ENCODE measurements at regions not wholly inside any gene's neighbourhood (a gene's known extent, or its start where the extent isn't known, plus 50 kb on each side); places are given as distances from the start of the nearest gene placed in this dataset.

DNA sequence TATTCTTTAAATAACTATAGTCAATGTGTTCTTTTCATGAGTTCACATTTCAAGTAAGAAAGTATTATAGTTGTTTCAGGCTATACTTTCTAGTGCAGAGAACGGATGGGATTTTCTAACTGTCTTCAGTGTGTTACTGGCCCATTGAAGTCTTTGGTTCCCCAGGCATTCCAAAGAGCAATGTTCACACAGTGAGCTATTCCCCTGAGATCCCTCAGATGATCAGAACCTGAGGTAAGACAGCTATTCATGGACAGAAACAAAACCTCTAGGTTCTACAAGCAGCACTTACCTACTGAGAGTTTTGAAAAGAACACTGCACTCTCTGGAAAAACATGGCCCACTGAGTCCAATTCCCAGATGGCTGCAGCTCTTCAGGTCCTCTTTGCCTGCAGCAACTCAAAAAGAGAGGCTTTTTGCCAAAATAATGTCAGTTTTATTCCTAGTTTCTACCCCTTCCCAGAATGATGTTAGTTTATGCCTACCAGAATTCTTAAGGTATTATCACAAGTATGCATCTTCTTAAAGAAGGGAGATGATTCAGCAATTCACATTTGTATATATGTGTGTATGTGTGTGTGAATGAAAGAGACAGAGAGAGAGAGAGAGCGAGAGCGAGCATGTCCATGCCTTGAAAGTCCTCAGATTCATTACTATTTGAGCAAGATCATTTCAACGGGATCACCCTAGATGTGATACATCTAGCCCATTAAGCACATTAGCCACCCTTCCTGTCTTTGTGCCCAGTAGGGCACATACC is 146.1 kb downstream of the PDHA2 start:
- DNase-seq (ENCODE audit: low read depth in 4 of 4, low spot score in 3 of 4): no peak

DNA sequence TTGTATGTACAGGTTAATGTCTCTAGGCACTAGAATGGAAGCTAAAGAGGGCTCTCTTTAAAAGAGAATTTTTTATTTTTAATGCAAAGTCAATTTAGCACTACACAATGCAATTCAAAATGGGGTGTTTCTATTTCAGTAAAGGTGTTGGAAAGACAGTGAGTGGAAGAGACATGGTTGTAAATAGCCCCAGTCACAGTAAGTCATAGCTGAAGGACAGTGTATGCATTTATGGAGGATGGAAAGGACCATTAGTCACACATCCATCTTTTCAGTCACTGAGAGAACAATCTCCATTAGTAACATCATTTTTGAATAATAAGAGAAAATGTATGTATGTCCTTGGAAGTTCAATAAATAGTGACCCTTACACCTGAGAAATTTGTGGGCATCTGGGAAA is 148.0 kb downstream of the PDHA2 start:
- no peak for DNase-seq (ENCODE audit: low read depth in 4 of 4, low spot score in 3 of 4)

DNA sequence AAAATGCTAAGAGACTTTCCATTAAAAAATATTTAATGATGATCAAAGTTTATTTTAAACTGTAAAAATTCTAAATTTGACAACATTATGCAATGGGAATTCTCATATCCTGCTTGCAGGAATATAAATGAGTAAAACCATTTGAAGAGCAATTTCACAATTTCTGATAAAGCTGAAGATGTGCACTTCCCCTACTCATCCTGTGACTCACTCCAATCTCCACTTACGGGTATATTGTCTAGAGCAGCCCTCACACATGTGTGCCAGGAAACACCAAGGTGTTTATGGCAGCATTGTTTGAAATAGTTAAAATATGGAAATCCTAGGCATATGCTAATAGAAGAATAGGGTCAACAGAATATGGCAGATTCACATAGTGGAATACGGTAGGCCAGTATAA is 158.4 kb downstream of the PDHA2 start:
- DNase-seq (ENCODE audit: low read depth in 4 of 4, low spot score in 3 of 4): no peak

DNA sequence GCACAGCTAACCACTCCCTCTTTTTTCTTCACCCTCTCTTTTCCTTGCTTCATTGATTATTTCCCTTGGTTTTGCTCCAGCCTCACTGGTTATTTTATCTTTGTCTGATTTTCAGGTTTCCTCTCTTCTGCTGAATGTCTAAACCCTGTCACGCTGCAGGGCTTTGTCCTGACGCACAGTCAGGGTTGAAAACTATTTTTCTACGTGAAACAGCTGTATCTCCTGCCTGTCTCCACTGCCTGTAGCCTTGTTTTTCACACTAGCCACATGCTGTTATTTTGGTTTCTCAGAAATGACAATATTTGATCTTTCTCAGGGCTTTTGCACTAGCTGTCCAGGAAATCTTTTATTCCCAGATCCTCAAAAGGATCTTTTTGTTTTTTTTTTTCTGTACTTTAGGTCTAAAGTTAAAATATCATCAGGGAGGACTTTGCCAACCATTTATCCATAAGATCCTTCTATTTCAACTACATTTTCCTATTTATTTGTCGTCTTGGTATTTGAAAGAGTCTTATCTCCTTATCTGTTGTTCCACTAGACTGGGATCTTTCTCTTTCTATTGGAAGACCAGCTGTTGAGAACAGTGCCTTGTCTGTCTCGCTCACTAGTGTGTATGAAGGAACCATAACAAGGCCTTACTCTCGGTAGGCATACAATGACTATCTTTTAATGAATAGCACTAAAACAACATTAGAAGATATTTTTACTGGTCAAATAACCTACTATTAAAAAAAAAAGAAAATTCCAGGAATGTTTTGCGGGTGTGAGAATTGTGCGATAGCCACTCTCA is 164.3 kb downstream of the PDHA2 start:
- DNase-seq (ENCODE audit: low read depth in 4 of 4, low spot score in 3 of 4): no peak

DNA sequence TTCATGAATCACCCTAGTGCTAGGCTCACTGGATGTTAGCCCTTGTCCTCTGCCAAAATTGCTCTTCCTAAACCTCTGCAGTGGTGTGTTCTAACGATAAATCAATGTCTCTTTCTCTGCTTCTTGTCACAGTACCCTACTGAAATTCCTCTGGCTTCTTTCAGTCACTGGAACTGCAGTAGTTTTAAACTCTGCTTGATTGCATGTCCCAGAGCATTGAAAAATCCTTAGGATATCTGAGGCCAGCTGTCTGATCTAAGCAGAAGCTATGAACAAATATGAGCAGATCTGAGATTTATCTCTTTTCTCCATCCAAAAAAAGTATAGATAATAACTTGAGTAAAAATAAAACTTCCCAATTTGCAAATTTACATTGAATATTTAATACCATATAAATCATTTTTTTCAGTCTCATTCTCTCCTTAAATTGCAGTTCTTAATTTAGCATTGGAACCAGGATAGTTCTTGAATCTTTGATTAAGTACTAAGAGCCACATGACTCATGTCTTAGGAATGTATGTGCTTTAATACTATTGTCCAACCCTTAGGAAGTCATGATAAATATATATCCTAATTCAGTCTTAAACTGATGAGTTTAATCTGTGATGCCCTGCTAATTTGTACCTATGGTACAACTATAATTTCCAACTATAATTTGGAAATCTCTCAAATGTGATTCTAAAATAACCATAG is 169.7 kb downstream of the PDHA2 start:
- no peak for DNase-seq (ENCODE audit: low read depth in 4 of 4, low spot score in 3 of 4)

DNA sequence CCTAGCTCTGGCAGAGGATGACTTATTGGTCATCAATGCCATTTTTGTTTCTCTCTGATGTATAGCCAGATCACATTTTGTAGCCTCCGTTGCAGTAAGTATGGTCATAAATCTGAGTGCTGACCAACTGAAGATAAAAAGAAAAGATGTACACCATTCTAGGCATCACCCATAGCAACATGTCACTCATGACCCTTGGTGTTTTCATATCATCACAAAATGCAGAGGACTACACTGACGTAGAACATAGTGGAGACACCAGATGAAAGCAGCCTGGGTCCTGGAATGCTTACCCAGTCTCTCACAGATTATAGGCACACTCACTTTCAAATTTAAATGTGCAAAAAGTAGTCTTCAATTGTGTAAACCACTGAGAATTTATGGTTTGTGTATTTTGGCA is 172.8 kb downstream of the PDHA2 start:
- DNase-seq (ENCODE audit: low read depth in 4 of 4, low spot score in 3 of 4): no peak

DNA sequence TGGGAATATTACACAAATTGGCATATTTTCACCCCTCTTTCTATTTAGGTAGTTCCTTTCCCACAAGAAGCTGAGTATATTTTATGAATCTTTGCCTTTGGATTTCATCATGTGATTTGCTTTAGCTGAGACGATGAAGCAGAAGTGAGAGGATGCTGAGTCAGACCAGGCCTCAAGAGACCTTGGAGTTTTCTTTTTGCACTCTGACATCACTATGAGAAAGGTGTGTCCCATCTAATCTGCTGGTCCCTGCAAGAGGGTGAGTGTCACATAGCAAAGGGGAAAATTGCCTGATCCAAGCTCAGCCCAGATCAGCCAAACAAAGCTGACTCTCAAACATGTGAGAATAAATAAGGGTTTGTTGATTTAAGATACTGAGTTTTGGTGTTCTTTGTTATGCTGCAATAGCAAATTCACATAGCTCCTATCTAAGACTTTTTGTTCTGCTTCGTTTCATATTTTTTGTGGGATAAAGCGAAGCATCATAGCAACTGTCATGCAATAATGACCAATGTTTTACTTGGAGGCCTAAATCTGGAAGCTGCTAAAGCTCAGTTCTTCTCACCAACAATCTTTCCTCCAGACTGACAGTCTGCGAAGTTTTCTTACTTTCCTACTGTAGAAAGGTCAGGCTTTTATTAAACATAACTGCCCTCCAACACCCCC is 176.9 kb downstream of the PDHA2 start:
- DNase-seq (ENCODE audit: low read depth in 4 of 4, low spot score in 3 of 4): no peak

DNA sequence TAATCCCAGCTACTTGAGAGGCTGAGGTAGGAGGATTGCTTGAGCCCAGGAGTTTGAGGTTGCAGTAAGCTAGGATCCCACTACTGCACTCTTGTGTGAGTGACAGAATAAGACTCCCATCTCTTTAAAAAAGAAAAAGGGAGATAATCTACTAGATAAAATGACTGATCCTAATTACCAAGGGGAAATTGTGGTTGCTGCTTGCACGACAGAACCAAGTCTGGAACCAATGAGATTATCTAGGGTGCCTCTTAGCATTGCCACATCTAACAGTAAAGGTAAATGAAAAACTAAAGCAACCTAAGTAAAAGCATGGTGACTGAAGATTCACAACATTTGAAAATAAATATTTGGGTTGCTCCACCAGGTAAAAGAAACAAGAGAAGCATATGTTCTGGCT is 185.1 kb downstream of the PDHA2 start:
- DNase-seq (ENCODE audit: low read depth in 4 of 4, low spot score in 3 of 4): no peak

DNA sequence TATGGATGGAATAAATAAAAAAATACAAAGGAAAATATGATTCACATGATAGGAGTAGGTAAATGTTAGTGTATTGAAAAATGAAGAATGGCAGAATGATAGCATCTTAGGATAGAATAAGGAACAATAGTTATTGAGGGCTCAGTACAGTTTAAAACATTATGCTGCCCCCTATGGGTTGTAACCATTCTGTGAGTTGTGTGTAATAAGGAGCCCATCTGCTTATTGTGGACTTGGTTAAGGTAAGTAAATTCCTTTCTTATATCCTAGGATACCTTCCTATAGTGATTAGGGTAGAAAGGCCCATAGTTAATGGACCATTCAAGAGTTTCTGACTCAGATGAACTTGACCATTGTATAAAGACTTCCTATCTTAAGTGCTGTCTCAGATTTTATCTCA is 195.8 kb downstream of the PDHA2 start:
- DNase-seq (ENCODE audit: low read depth in 4 of 4, low spot score in 3 of 4): no peak

DNA sequence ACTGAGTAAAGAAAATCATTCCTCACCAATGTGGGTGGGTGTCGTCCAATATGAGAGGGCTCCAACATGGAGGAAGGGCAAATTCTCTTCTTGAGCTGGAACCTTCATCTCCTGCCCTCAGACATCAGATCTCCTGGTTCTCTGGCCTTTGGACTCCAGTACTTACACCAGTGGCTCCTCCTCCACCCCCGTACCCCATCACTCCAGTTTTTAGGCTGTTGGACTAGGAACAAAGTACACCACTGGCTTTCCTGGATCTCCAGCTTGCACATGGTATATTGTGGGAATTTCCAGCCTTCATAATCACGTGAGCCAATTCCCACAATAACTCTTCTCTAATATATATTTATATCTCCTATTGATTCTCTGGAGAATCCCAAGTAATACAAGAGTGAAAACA is 196.9 kb downstream of the PDHA2 start:
- no peak for DNase-seq (ENCODE audit: low read depth in 4 of 4, low spot score in 3 of 4)

DNA sequence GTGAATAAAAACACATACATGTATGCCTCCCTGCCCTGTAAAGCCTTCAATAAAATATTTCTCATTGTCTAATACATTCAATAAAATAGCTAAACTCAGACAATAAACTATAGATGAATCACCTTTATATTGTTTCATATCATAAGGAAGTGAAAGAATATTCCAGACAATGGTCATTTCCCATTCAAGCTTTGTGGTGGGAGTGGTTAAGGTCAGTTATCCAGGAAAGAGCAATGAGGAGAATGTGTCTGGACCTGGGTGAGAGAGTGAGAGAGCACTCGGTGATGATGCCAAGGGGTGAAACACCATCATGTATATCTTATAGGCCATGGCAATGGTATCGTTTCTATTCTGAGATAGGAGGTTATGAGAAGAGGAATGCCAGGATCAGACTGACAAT is 197.8 kb downstream of the PDHA2 start:
- DNase-seq (ENCODE audit: low read depth in 4 of 4, low spot score in 3 of 4): no peak

DNA sequence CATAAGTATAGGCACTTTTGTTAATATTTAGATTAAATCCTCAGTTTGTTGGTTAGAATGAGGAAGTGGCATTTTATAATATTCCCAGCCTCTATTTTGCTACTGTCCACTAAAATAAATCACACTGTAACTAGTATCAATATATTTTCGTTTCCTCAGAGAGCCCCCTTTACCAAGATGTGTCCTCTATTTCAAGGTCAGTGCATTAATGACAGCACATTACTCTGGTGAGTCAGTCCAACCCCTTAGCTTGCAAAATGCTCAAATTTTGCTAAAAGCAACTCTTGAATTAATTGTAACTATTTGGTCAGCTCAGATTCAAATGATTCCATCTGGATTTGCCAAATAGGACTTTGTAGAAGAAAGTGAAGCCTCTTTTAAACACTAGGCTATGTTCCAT is 199.3 kb downstream of the PDHA2 start:
- DNase-seq (ENCODE audit: low read depth in 4 of 4, low spot score in 3 of 4): no peak

DNA sequence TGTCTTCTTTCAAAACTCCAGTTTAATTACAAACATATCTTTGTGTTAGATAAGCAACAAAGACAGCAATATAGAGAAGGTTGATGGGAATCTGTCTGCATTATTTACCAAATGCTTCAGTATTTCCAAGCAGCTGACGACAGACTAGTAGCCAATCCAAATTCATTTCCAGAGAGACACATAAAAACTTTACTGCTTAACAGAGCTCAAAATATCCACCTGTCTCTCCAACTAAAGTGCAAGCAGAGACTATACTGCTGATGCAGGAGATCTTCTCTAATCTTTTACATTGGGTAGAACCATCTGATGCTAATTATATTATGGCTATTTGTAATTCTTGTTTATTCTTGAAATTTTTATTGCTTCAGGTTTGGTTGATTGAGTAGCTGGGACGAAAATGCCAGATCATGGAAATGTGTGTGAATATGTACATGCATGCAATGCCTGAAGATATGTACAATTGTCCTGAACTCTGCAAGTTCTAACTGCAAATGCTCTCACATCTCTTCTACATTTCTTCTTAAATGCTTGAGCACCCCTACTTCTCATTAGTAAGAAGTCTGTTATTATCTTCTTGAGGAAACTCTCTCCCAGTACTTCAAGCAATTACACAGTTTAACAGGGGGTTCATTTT is 200.0 kb downstream of the PDHA2 start:
- no peak for DNase-seq (ENCODE audit: low read depth in 4 of 4, low spot score in 3 of 4)

DNA sequence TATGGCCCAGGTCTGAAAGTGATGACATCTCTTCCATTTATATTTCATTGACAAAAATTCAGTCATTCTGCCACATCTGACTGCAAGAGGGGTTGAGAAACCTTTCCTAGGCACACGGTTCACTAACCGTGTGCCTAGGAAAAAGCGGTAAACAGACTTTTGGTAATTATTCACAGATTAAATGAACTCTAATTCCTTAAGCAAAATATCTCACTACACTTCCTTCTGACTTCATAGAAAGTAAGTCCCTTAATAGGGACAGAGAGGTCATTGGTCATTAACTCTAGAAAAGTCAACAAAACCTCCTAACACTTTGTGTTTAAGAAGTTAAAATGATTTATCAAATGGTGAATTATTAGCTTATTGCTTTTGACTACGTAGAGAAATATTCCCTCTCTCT is 205.1 kb downstream of the PDHA2 start:
- DNase-seq (ENCODE audit: low read depth in 4 of 4, low spot score in 3 of 4): no peak

DNA sequence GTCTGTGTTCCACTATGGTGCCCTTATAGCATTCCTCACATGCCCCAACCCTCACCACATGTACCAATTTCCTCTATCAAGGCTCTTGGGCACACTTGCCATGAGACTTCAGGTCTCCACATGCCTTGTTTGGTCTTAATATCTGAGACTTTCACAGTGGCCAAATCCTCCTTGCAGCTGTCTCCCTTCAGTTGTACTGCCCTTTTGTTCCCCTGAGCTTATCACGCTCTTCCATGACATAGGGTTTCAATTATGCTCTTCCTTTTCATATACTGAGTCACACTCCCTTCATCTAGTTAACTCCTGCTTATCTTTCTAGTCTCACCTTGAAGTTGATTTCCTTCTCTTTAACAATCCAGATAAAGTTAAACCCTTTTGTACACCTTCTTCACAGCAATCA is 212.9 kb downstream of the PDHA2 start:
- no peak for DNase-seq (ENCODE audit: low read depth in 4 of 4, low spot score in 3 of 4)

DNA sequence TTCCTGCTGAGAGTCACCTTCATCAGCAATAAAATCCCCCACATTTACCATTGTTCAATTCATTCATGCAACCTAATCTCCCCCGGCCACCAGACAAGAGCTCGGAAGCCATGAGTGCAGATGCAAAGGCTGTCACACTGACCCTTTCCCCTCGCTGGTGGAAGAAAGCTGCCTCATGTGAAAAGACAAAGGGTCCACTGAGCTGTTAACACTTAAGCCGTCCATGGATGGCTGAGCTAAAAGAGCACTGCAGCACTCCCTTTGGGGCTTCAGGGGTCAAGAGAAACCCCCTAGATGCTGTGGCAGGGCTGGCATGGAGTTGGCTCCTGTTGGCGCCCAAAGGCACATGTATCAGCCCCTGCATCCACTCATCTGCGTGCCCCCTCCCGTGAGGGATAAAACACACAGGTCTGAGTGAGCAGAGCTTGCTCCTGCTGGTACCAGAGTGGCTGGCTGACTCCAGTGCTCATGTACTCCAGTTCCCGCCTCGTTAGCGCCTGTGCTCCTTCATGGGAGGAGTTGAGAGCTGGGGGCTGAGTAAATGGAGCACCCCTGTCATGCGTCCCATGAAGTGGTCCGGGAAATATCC is 216.5 kb downstream of the PDHA2 start:
- DNase-seq (ENCODE audit: low read depth in 4 of 4, low spot score in 3 of 4): no peak

DNA sequence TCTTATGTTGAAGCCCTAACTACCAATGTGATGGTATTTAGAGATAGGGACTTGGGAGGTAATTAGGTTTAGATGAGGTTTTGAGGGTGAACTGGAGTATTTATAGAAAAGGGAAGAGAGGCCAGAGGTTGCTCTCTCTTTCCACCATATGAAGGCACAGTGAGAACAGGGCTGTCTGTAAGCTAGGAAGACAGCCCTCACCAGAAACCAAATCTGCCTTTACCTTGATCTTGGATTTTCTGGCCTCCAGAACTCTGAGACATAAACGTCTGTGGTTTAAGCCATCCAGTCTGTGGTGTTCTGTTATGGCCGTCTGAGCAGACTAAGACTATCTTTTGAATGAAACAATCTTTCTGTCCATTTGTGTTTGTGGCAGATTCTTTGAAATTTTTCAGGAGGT is 223.7 kb downstream of the PDHA2 start:
- no peak for DNase-seq (ENCODE audit: low read depth in 4 of 4, low spot score in 3 of 4)

DNA sequence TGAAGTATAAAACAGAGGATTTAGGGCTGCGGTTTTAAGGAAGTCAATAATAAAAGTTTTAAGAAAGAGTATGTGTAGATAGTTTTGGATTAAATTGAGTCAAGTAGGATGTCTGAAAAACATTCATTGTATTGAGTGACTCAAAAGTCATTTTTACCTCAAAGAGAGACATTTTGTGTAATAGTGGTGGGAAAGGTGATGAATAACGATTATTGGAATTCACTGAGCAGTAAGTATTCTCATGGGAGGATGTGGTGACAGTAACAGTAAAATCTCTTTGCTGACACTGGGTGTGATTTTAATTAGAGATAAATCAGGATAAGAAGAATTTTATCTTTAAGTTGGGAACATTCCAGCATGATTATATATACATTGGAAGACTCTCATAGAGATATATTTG is 233.6 kb downstream of the PDHA2 start:
- no peak for DNase-seq (ENCODE audit: low read depth in 4 of 4, low spot score in 3 of 4)

DNA sequence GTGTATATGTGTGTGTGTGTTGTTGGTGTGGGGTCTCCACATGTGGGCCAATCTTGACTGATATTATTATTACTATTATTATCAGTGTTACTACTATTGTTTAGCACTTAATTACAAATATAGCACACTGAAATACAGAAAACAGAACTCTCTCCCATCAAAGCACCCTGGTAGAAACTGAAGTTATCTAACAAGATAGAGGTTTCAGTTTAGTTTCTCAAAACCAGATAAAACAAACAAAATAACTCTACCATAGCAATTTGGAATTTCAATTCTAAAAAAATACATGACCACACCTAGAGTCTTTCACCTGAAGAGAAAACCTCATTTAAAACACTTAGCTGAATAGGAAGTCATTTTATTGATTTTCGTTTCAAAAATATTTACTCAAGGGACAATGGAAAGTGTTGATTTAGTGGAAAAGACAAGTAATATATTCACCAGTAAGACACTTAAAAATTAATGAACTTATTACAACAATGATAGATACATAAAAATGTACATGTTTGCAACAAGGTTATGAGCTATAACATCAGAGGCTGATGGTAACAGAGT is 252.3 kb downstream of the PDHA2 start:
- no peak for DNase-seq (ENCODE audit: low read depth in 4 of 4, low spot score in 3 of 4)

DNA sequence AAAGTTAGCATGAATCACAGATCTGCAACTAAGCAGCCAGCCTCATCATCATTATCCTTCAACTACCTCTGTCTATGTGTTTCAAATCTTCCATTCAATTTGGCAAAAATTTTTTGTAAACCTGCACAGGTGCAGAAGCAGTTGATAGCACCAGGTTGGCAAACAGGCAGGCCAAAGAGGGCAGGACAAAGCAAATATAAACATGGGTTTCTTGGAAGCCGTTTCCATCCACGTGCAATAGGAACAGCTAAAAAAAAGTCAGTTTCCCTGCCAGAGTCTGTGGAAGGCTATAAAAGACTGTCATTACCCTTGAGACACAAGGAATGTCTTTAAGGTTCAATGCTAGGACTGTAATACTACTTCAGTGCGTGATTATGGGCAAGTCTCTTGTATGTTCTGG is 253.2 kb downstream of the PDHA2 start:
- DNase-seq (ENCODE audit: low read depth in 4 of 4, low spot score in 3 of 4): no peak

Measured in left renal pelvis (tissue), 4 donors.